ENCODE measurements at regions not wholly inside any gene's neighbourhood (a gene's known extent, or its start where the extent isn't known, plus 50 kb on each side); places are given as distances from the start of the nearest gene placed in this dataset.

DNA sequence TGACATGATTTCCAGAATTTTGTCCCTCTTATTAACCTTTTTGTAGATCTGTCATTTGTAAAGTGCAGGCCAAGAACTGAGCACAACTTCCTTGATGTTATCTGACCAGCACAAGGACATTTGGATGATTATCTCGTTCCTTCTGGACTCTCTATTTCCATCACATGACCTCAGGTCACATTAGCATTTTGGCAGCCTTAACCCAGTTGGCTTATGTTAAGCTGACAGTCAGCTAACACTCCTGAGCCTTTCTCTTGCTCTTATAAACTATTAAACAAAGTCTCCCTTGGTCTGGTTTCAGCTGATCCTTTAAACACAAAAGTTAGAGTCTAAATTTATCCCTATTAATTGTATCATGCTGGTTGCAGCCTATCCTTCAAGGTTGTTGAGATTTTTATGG lies 167.2 kb upstream of the RBBP8 start:
- TF ChIP-seq, protein P1, sequence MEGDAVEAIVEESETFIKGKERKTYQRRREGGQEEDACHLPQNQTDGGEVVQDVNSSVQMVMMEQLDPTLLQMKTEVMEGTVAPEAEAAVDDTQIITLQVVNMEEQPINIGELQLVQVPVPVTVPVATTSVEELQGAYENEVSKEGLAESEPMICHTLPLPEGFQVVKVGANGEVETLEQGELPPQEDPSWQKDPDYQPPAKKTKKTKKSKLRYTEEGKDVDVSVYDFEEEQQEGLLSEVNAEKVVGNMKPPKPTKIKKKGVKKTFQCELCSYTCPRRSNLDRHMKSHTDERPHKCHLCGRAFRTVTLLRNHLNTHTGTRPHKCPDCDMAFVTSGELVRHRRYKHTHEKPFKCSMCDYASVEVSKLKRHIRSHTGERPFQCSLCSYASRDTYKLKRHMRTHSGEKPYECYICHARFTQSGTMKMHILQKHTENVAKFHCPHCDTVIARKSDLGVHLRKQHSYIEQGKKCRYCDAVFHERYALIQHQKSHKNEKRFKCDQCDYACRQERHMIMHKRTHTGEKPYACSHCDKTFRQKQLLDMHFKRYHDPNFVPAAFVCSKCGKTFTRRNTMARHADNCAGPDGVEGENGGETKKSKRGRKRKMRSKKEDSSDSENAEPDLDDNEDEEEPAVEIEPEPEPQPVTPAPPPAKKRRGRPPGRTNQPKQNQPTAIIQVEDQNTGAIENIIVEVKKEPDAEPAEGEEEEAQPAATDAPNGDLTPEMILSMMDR (IDR thresholded peaks at IDR 0.05), result no peak
- TF ChIP-seq POLR2A (IDR thresholded peaks at IDR 0.05), result peak in 1 of 2 donors; percentile 17

All from adrenal gland (tissue), 5 donors.